WTC11 (cell line): ENCODE measurements at regions not wholly inside any gene's neighbourhood (a gene's known extent, or its start where the extent isn't known, plus 50 kb on each side); places are given as distances from the start of the nearest gene placed in this dataset.

ENCODE experiments used
- ATAC-seq: fragments of 200-7000 bp; cut with Tn5 transposase; 2 replicates; pipeline ENCODE4 v1.10.0; 2021; ENCODE audit warnings: mild to moderate bottlenecking, moderate library complexity
- CTCF ChIA-PET: fragments of 300-600 bp; sonication (Branson Sonifier 250); formaldehyde crosslinking; loops from one replicate; lab custom pipeline; 2021; ENCODE audit warnings: antibody characterized with exemption; lab: Charles Lee
- POLR2A ChIA-PET: fragments of 350-600 bp; sonication (Branson Sonifier 250); formaldehyde crosslinking; loops from one replicate; lab custom pipeline; 2021; ENCODE audit warnings: antibody characterized with exemption; lab: Charles Lee
- DNase-seq: peaks from one replicate; pipeline ENCODE4 v3.0.0; 2021; ENCODE audit warnings: low spot score
- H3K27ac Mint-ChIP-seq: 2 replicates; pipeline ENCODE4 v1.8.0; 2021; ENCODE audit warnings: mixed read lengths
- H3K27me3 Mint-ChIP-seq: 2 replicates; pipeline ENCODE4 v1.8.0; 2021; ENCODE audit warnings: low read depth, mild to moderate bottlenecking, moderate library complexity, mixed read lengths
- H3K36me3 Mint-ChIP-seq: 2 replicates; pipeline ENCODE4 v1.8.0; 2021; ENCODE audit warnings: mixed read lengths
- H3K4me1 Mint-ChIP-seq: 2 replicates; pipeline ENCODE4 v1.8.0; 2022; ENCODE audit warnings: mixed read lengths
- H3K4me3 Mint-ChIP-seq: 2 replicates; pipeline ENCODE4 v1.8.0; 2021; ENCODE audit warnings: mild to moderate bottlenecking, moderate library complexity, mixed read lengths
- H3K9me3 Mint-ChIP-seq: 2 replicates; pipeline ENCODE4 v1.8.0; 2021; ENCODE audit warnings: mixed read lengths
- ATF1 ChIP-seq: sonication (generic); formaldehyde crosslinking; IDR thresholded peaks from 2 replicates; pipeline ENCODE4 v1.8.1; 2023; ENCODE audit warnings: mild to moderate bottlenecking, moderate library complexity, missing genetic modification reagents
- CREB1 ChIP-seq: sonication (generic); formaldehyde crosslinking; IDR thresholded peaks from 2 replicates; pipeline ENCODE4 v1.8.0; 2023; ENCODE audit warnings: mild to moderate bottlenecking, missing genetic modification reagents
- FOXJ3 ChIP-seq: sonication (generic); formaldehyde crosslinking; IDR thresholded peaks from 2 replicates; pipeline ENCODE4 v1.9.0; 2021; ENCODE audit warnings: missing genetic modification reagents, mild to moderate bottlenecking, borderline replicate concordance
- HMGA2 ChIP-seq: fragments of 250-450 bp; sonication (Bioruptor Pico); IDR thresholded peaks from 2 replicates; pipeline ENCODE4 v1.4.0; 2021; ENCODE audit warnings: mild to moderate bottlenecking, moderate library complexity
- IRF2 ChIP-seq: sonication (generic); formaldehyde crosslinking; IDR thresholded peaks from 2 replicates; pipeline ENCODE4 v1.8.0; 2022; ENCODE audit warnings: low read depth, missing genetic modification reagents, borderline replicate concordance
- MYBL2 ChIP-seq: sonication (generic); formaldehyde crosslinking; IDR thresholded peaks from 2 replicates; pipeline ENCODE4 v1.8.1; 2023; ENCODE audit warnings: mild to moderate bottlenecking, moderate library complexity, missing genetic modification reagents
- NR1H2 ChIP-seq: sonication (generic); formaldehyde crosslinking; IDR thresholded peaks from 2 replicates; pipeline ENCODE4 v1.9.0; 2021; ENCODE audit warnings: mild to moderate bottlenecking, moderate library complexity, missing genetic modification reagents
- OVOL2 ChIP-seq: fragments of 250-450 bp; sonication (Bioruptor Pico); IDR thresholded peaks from 2 replicates; pipeline ENCODE4 v1.9.0; 2021; ENCODE audit warnings: mild to moderate bottlenecking, borderline replicate concordance
- SMAD4 ChIP-seq: sonication (generic); formaldehyde crosslinking; IDR thresholded peaks from 2 replicates; pipeline ENCODE4 v1.8.0; 2022; ENCODE audit warnings: mild to moderate bottlenecking, missing genetic modification reagents
- SOX15 ChIP-seq: fragments of 250-450 bp; sonication (Bioruptor Pico); IDR thresholded peaks from 2 replicates; pipeline ENCODE4 v1.9.0; 2021; ENCODE audit warnings: mild to moderate bottlenecking
- ZBTB21 ChIP-seq: sonication (generic); formaldehyde crosslinking; IDR thresholded peaks from 2 replicates; pipeline ENCODE4 v1.8.1; 2023; ENCODE audit warnings: mild to moderate bottlenecking, missing genetic modification reagents, borderline replicate concordance
- ZNF138 ChIP-seq: sonication (generic); formaldehyde crosslinking; conservative IDR thresholded peaks from 2 replicates; pipeline ENCODE4 v1.8.1; 2022; ENCODE audit warnings: mild to moderate bottlenecking, moderate library complexity, missing genetic modification reagents
- ZNF219 ChIP-seq: sonication (generic); formaldehyde crosslinking; IDR thresholded peaks from 2 replicates; pipeline ENCODE4 v1.8.0; 2023; ENCODE audit warnings: missing genetic modification reagents, mild to moderate bottlenecking, borderline replicate concordance
- ZNF396 ChIP-seq: fragments of 250-450 bp; sonication (Bioruptor Pico); IDR thresholded peaks from 2 replicates; pipeline ENCODE4 v1.8.0; 2021; ENCODE audit warnings: mild to moderate bottlenecking, moderate library complexity, borderline replicate concordance
- ZNF423 ChIP-seq: fragments of 250-450 bp; sonication (Bioruptor Pico); IDR thresholded peaks from 2 replicates; pipeline ENCODE4 v2.1.2; 2022; ENCODE audit warnings: mild to moderate bottlenecking, moderate library complexity
- TF ChIP-seq, protein P1 (sequence below): fragments of 250-450 bp; sonication (Bioruptor Pico); IDR thresholded peaks from 2 replicates; pipeline ENCODE4 v1.9.0; 2021; ENCODE audit warnings: moderate library complexity, mild to moderate bottlenecking, inconsistent platforms, borderline replicate concordance
- TF ChIP-seq, protein P2 (sequence below): sonication (generic); formaldehyde crosslinking; IDR thresholded peaks from 2 replicates; pipeline ENCODE4 v1.8.1; 2023; ENCODE audit warnings: mild to moderate bottlenecking, missing genetic modification reagents, moderate library complexity
- TF ChIP-seq, protein P3 (sequence below): sonication (generic); formaldehyde crosslinking; IDR thresholded peaks from 2 replicates; pipeline ENCODE4 v1.8.1; 2023; ENCODE audit warnings: mild to moderate bottlenecking, missing genetic modification reagents
- TF ChIP-seq, protein P4 (sequence below): sonication (generic); formaldehyde crosslinking; IDR thresholded peaks from 2 replicates; pipeline ENCODE4 v1.8.0; 2023; ENCODE audit warnings: missing genetic modification reagents, mild to moderate bottlenecking, borderline replicate concordance
- TF ChIP-seq, protein P5 (sequence below): sonication (generic); formaldehyde crosslinking; IDR thresholded peaks from 2 replicates; pipeline ENCODE4 v1.8.1; 2023; ENCODE audit warnings: mild to moderate bottlenecking, moderate library complexity, missing genetic modification reagents
- TF ChIP-seq, protein P6 (sequence below): sonication (generic); formaldehyde crosslinking; IDR thresholded peaks from 2 replicates; pipeline ENCODE4 v1.8.0; 2022; ENCODE audit warnings: mild to moderate bottlenecking, missing genetic modification reagents

DNA sequence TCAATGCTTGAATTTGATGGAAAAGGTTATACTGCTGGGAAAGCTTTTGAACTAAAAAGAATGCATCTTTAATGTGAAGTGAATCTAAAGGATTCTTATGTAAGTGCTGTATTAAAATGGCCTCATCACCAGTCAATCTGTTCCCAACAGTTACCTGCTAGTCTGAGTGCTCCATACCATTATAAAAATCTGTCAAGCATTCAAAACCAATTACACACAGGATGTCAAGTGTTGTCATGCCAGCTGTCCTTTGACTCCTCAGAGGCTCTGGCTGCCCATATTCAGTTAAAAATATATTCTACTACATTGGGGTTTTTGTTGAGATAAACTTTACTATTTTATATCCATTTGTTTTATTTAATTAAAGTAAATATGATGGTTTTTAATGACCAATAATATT is 1587.7 kb downstream of the AMY1C start:
- H3K9me3 Mint-ChIP-seq, result no peaks in the 10 kb centered on the region
- ATAC-seq (no peak), DNase-seq (no peak)
- no peaks in the 10 kb centered on the region for H3K36me3 Mint-ChIP-seq
- CTCF ChIA-PET, result no interaction called here
- no peak overlapping the region for H3K27ac Mint-ChIP-seq
- no peak overlapping the region for H3K4me3 Mint-ChIP-seq
- H3K4me1 Mint-ChIP-seq, result no peaks in the 10 kb centered on the region
- no peak for TF ChIP-seq MYBL2 (CRISPR knock-in tag)
- TF ChIP-seq HMGA2 (CRISPR knock-in tag), result 0 out of 2 replicates have a peak, but pooled peaks have one; percentile 18
- POLR2A ChIA-PET, result no interaction called here
- no peaks in the 10 kb centered on the region for H3K27me3 Mint-ChIP-seq

DNA sequence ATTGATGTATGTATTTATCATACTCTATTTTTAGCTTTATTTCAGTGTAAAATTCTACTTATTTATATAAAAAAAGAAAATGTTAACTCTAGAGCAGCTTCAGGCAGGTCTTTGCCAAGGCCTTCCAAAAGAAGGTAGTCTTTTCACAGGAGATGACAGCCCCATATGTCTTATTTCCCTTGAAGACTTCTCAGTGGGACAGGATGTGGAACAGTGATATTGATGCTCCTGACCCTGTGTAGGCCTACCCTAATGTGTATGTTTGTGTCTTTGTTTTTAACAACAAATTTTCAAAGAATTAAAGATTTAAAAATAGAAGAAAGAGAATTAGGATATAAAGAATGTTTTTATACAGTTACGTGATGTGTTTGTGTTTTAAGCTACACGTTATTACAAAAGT is 1593.6 kb downstream of the AMY1C start:
- Mint-ChIP-seq H3K36me3 (peaks cover 8% of the 10 kb centered on the region), H3K4me3 (no peak overlapping the region), H3K9me3 (peaks cover 22% of the 10 kb centered on the region), H3K27ac (no peak overlapping the region)
- CTCF ChIA-PET, result no interaction called here
- TF ChIP-seq, protein P1, sequence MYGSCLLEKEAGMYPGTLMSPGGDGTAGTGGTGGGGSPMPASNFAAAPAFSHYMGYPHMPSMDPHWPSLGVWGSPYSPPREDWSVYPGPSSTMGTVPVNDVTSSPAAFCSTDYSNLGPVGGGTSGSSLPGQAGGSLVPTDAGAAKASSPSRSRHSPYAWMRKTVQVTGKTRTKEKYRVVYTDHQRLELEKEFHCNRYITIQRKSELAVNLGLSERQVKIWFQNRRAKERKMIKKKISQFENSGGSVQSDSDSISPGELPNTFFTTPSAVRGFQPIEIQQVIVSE, result no peak
- TF ChIP-seq SMAD4 (no peak), ZNF396 (CRISPR knock-in tag) (no peak), ZNF138 (CRISPR knock-in tag) (no peak), HMGA2 (CRISPR knock-in tag) (no peak), ZNF423 (CRISPR knock-in tag) (no peak), FOXJ3 (CRISPR knock-in tag) (no peak)
- TF ChIP-seq, protein P2, sequence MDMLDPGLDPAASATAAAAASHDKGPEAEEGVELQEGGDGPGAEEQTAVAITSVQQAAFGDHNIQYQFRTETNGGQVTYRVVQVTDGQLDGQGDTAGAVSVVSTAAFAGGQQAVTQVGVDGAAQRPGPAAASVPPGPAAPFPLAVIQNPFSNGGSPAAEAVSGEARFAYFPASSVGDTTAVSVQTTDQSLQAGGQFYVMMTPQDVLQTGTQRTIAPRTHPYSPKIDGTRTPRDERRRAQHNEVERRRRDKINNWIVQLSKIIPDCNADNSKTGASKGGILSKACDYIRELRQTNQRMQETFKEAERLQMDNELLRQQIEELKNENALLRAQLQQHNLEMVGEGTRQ (CRISPR knock-in tag), result no peak
- TF ChIP-seq, all 79 proteins: peak for 0
- DNase-seq (no peak), ATAC-seq (no peak)
- H3K4me1 Mint-ChIP-seq, result no peaks in the 10 kb centered on the region
- no peaks in the 10 kb centered on the region for H3K27me3 Mint-ChIP-seq
- POLR2A ChIA-PET, result no interaction called here

DNA sequence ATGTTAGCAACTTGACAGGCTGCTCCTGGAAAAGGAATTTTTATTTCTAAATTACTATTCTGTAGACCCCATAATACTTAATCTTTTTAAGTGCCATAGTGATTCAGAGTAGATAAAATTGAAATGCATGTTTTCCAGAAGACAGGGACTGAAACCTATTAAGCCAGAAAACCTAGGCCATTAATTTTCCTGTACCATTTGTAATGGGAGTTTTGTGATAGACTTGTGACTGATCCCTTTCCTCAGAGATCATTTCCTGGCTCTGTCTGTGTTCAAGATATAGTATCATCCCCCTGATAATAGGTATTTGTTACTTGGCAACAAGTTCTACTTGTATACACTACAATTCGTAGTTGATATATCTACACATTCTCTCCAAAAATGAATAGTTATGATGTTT is 1609.8 kb downstream of the AMY1C start:
- DNase-seq (no peak), ATAC-seq (no peak)
- no peaks in the 10 kb centered on the region for H3K27me3 Mint-ChIP-seq
- H3K36me3 Mint-ChIP-seq, result peaks cover 13% of the 10 kb centered on the region
- ChIA-PET POLR2A (no interaction called here), CTCF (no interaction called here)
- H3K4me3 Mint-ChIP-seq, result no peak overlapping the region
- H3K4me1 Mint-ChIP-seq, result peaks cover 12% of the 10 kb centered on the region
- TF ChIP-seq, protein P3, sequence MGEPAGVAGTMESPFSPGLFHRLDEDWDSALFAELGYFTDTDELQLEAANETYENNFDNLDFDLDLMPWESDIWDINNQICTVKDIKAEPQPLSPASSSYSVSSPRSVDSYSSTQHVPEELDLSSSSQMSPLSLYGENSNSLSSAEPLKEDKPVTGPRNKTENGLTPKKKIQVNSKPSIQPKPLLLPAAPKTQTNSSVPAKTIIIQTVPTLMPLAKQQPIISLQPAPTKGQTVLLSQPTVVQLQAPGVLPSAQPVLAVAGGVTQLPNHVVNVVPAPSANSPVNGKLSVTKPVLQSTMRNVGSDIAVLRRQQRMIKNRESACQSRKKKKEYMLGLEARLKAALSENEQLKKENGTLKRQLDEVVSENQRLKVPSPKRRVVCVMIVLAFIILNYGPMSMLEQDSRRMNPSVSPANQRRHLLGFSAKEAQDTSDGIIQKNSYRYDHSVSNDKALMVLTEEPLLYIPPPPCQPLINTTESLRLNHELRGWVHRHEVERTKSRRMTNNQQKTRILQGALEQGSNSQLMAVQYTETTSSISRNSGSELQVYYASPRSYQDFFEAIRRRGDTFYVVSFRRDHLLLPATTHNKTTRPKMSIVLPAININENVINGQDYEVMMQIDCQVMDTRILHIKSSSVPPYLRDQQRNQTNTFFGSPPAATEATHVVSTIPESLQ, result no peak
- no peak for TF ChIP-seq IRF2
- TF ChIP-seq OVOL2 (CRISPR knock-in tag), result no peak
- no peak for TF ChIP-seq ZBTB21 (CRISPR knock-in tag)
- TF ChIP-seq CREB1 (CRISPR knock-in tag), result no peak
- TF ChIP-seq NR1H2 (CRISPR knock-in tag), result no peak
- TF ChIP-seq, protein P4, sequence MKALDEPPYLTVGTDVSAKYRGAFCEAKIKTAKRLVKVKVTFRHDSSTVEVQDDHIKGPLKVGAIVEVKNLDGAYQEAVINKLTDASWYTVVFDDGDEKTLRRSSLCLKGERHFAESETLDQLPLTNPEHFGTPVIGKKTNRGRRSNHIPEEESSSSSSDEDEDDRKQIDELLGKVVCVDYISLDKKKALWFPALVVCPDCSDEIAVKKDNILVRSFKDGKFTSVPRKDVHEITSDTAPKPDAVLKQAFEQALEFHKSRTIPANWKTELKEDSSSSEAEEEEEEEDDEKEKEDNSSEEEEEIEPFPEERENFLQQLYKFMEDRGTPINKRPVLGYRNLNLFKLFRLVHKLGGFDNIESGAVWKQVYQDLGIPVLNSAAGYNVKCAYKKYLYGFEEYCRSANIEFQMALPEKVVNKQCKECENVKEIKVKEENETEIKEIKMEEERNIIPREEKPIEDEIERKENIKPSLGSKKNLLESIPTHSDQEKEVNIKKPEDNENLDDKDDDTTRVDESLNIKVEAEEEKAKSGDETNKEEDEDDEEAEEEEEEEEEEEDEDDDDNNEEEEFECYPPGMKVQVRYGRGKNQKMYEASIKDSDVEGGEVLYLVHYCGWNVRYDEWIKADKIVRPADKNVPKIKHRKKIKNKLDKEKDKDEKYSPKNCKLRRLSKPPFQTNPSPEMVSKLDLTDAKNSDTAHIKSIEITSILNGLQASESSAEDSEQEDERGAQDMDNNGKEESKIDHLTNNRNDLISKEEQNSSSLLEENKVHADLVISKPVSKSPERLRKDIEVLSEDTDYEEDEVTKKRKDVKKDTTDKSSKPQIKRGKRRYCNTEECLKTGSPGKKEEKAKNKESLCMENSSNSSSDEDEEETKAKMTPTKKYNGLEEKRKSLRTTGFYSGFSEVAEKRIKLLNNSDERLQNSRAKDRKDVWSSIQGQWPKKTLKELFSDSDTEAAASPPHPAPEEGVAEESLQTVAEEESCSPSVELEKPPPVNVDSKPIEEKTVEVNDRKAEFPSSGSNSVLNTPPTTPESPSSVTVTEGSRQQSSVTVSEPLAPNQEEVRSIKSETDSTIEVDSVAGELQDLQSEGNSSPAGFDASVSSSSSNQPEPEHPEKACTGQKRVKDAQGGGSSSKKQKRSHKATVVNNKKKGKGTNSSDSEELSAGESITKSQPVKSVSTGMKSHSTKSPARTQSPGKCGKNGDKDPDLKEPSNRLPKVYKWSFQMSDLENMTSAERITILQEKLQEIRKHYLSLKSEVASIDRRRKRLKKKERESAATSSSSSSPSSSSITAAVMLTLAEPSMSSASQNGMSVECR (CRISPR knock-in tag), result no peak
- TF ChIP-seq, protein P1, result no peak
- no peak for TF ChIP-seq ATF1 (CRISPR knock-in tag)
- no peak for TF ChIP-seq SMAD4
- TF ChIP-seq, protein P5, sequence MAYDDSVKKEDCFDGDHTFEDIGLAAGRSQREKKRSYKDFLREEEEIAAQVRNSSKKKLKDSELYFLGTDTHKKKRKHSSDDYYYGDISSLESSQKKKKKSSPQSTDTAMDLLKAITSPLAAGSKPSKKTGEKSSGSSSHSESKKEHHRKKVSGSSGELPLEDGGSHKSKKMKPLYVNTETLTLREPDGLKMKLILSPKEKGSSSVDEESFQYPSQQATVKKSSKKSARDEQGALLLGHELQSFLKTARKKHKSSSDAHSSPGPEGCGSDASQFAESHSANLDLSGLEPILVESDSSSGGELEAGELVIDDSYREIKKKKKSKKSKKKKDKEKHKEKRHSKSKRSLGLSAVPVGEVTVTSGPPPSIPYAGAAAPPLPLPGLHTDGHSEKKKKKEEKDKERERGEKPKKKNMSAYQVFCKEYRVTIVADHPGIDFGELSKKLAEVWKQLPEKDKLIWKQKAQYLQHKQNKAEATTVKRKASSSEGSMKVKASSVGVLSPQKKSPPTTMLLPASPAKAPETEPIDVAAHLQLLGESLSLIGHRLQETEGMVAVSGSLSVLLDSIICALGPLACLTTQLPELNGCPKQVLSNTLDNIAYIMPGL (CRISPR knock-in tag), result no peak
- TF ChIP-seq ZNF219 (CRISPR knock-in tag), result no peak
- TF ChIP-seq SOX15 (CRISPR knock-in tag), result no peak
- TF ChIP-seq, protein P6, sequence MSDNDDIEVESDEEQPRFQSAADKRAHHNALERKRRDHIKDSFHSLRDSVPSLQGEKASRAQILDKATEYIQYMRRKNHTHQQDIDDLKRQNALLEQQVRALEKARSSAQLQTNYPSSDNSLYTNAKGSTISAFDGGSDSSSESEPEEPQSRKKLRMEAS (CRISPR knock-in tag), result no peak
- no peak overlapping the region for H3K27ac Mint-ChIP-seq
- H3K9me3 Mint-ChIP-seq, result peaks cover 15% of the 10 kb centered on the region
